Hepatocyte (in vitro differentiated cells): ENCODE measurements at regions not wholly inside any gene's neighbourhood (a gene's known extent, or its start where the extent isn't known, plus 50 kb on each side); places are given as distances from the start of the nearest gene placed in this dataset.

Source experiments
- CTCF ChIP-seq: fragments of 200-600 bp; sonication (generic); IDR thresholded peaks from 2 replicates; pipeline ENCODE4 v1.5.1; 2016; ENCODE audit warnings: antibody characterized with exemption, mild to moderate bottlenecking; ENCODE audit not compliant: poor library complexity
- EZH2phosphoT487 ChIP-seq: fragments of 200-600 bp; sonication (generic); IDR thresholded peaks from one replicate; pipeline ENCODE4 v1.6.1; 2018; ENCODE audit warnings: antibody characterized with exemption, mild to moderate bottlenecking, low read depth, moderate library complexity; ENCODE audit not compliant: unreplicated experiment, severe bottlenecking

DNA sequence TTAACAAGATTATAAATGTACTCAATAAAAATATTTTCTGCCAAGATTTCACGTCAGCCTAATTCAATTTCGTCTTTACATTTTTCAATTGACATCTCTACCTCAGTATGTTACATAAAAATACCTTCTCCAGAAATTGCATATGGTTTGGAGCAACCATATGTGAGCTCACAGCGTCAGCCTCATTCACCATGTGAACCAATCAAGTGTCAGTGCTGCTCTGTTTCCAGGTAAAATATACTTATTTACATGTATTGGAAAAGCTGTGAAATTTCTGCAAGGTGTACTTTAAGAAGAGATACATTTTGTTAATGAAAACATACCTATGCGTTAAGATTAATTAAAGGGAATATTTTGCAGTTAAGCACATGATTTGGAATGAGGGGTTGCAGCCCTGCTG, 110.7 kb upstream of the PRSS1 start:
- TF ChIP-seq CTCF (no peak), EZH2phosphoT487 (no peak)
